Pancreas (tissue), 10 donors: ENCODE measurements at regions not wholly inside any gene's neighbourhood (a gene's known extent, or its start where the extent isn't known, plus 50 kb on each side); places are given as distances from the start of the nearest gene placed in this dataset.

Experiments used
- ATAC-seq, 4 donors: fragments of 200-7000 bp; cut with Tn5 transposase; one replicate each; pipeline versions ENCODE4 v1.8.0 to v1.9.1; 2020; ENCODE audit warnings: mild to moderate bottlenecking in 4 of 4, moderate library complexity in 4 of 4
- DNase-seq, 6 donors: peaks; one replicate each; pipeline ENCODE4 v3.0.0-alpha.2; 2020
- FAIRE-seq: peaks from 2 replicates; lab custom pipeline; 2012; peaks lifted over from hg19 to GRCh38; lab: Jason Lieb, UNC
- H3K27ac ChIP-seq, 4 donors: fragments of 200-600 bp; sonication (generic); 1 replicate in 3 of 4; 2 replicates in 1 of 4; pipeline versions ENCODE4 v1.5.0 to v1.8.0; 2020
- H3K27me3 ChIP-seq, 4 donors: fragments of 200-600 bp; one replicate each; pipeline ENCODE4 v1.8.0; 2021
- H3K36me3 ChIP-seq, 3 donors: fragments of 200-600 bp; sonication (generic) in 1 of 3; one replicate each; pipeline versions ENCODE4 v1.5.0 to v1.8.0; 2020 to 2021
- H3K4me1 ChIP-seq, 3 donors: fragments of 200-600 bp; one replicate each; pipeline ENCODE4 v1.8.0; 2021
- H3K4me3 ChIP-seq, 4 donors: fragments of 200-600 bp; sonication (generic) in 2 of 4; one replicate each; pipeline versions ENCODE4 v1.5.0 to v1.8.0; 2020 to 2021
- H3K9me3 ChIP-seq, 4 donors: fragments of 200-600 bp; one replicate each; pipeline ENCODE4 v1.8.0; 2021
- WGBS, 2 donors: extraction: QIAGEN DNeasy Blood & Tissue Kit; methylation state at CpG; one replicate each; pipeline ENCODE4 v1.1.7; 2013; 5-methylcytosine and 5-hydroxymethylcytosine counted together
- intact Hi-C, 3 donors: fragments of 100-400 bp; cut with DNase I; formaldehyde crosslinking; loops; one replicate each; pipeline versions ENCODE4 v1.11.1 to v1.14.2; 2022
- TF ChIP-seq, protein P1 (sequence below), 4 donors: fragments of 200-600 bp; sonication (generic) in 3 of 4; IDR thresholded peaks; one replicate each; pipeline versions ENCODE4 v1.5.0 to v1.8.0; 2021; ENCODE audit warnings: antibody characterized with exemption in 4 of 4
- donor health status: healthy with polysubstance abuse.
- donor health status: DM: no; HTN: no; CAD: no; lungs with moderate emphysema.
- donor health status: DM: no; HTN: no; CAD: no.
- donor health status: control.
- donor health status: control.
- donor health status: Bipolar disorder and iron deficiency.
- donor health status: DM: yes; HTN: yes; CAD: no.
- donor health status: DM: no; HTN: no; CAD: no.
- donor health status: DM: no; HTN: no; CAD: no.
- donor health status: DM: yes; HTN: yes; CAD: no.

DNA sequence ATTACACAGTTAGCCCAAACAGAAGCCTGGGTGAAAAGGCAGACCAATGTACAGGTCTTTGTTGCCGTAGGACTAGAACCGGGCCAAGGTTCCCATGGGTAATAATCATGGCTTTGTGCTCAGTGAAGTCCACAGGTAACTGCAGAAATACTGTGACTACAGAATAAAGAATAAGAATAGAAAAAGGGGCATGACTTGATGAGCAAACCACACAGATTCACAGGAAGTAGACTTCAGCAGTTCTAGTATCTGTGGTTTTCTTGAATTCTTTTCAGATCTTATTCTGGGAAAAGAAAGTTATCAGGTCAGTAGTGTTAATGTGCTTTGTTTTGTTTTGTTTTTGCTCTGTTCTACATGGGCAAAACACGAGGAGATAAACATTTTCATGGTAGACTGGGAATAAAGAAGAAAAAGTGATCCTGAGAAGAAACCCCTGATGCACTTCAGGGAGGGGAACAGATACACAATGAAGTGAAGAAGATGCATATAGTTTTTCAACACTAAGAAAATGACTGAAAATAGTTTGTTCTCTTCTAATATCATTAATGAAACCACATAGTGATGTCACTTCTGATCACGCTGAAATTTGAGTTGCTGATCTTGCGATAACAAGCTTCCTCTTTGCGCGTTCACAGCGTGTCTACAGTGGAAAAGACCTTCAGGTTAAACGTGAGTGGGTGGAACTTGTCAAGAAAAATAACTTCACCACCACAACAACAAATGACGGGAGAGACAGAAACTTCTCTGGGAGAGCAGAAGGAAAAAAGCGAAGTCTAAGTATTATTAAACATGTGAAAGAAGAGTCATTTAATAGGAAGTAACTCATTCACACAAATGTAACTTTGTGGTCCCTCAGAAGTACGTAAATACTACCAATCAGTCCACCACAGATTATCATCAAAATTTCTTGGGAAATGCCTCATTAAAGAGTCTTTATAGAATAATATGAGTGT, 315.8 kb upstream of the SATB1 start:
- H3K27ac ChIP-seq, result peak overlapping the region in 1 of 4 donors; percentile 33
- no peaks in the 10 kb centered on the region for H3K9me3 ChIP-seq
- ATAC-seq (peak in 2 of 4 donors; percentile 61 to 67), DNase-seq (peak in 1 of 6 donors; percentile 21), FAIRE-seq (no peak)
- WGBS, 2 donors, result 78 to 84% methylated on average over 12 of the region's 12 CpGs
- H3K4me3 ChIP-seq, result no peak overlapping the region
- no peaks in the 10 kb centered on the region for H3K36me3 ChIP-seq
- TF ChIP-seq, protein P1, sequence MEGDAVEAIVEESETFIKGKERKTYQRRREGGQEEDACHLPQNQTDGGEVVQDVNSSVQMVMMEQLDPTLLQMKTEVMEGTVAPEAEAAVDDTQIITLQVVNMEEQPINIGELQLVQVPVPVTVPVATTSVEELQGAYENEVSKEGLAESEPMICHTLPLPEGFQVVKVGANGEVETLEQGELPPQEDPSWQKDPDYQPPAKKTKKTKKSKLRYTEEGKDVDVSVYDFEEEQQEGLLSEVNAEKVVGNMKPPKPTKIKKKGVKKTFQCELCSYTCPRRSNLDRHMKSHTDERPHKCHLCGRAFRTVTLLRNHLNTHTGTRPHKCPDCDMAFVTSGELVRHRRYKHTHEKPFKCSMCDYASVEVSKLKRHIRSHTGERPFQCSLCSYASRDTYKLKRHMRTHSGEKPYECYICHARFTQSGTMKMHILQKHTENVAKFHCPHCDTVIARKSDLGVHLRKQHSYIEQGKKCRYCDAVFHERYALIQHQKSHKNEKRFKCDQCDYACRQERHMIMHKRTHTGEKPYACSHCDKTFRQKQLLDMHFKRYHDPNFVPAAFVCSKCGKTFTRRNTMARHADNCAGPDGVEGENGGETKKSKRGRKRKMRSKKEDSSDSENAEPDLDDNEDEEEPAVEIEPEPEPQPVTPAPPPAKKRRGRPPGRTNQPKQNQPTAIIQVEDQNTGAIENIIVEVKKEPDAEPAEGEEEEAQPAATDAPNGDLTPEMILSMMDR (IDR thresholded peaks at IDR 0.05), result no peak
- no peaks in the 10 kb centered on the region for H3K27me3 ChIP-seq
- intact Hi-C loops, result no loop called here
- no peaks in the 10 kb centered on the region for H3K4me1 ChIP-seq

DNA sequence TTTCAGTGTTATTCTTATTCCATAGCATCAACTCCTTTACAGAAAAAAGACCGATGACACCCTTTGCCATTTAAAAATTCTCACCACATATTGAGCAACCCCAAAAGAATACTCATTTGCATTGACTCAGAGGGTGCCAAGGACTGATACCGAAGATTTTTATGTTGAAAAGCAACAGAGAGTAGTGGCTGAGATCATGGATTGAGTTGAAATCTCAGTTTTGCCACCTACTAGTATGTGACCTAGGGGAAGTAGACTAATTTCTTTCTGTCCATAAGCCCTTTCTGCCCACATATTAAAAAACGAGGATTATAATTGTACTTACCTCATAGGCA, 313.9 kb upstream of the SATB1 start:
- intact Hi-C loops, result no loop called here
- DNase-seq, result no peak
- Histone ChIP-seq H3K4me3 (no peak overlapping the region), H3K36me3 (no peaks in the 10 kb centered on the region), H3K27ac (no peak overlapping the region), H3K27me3 (no peaks in the 10 kb centered on the region), H3K4me1 (no peaks in the 10 kb centered on the region), H3K9me3 (no peaks in the 10 kb centered on the region)
- WGBS, 2 donors, result 68 to 74% methylated on average over 3 of the region's 3 CpGs
- no peak for FAIRE-seq
- TF ChIP-seq, protein P1 (IDR thresholded peaks at IDR 0.05), result no peak
- no peak for ATAC-seq

DNA sequence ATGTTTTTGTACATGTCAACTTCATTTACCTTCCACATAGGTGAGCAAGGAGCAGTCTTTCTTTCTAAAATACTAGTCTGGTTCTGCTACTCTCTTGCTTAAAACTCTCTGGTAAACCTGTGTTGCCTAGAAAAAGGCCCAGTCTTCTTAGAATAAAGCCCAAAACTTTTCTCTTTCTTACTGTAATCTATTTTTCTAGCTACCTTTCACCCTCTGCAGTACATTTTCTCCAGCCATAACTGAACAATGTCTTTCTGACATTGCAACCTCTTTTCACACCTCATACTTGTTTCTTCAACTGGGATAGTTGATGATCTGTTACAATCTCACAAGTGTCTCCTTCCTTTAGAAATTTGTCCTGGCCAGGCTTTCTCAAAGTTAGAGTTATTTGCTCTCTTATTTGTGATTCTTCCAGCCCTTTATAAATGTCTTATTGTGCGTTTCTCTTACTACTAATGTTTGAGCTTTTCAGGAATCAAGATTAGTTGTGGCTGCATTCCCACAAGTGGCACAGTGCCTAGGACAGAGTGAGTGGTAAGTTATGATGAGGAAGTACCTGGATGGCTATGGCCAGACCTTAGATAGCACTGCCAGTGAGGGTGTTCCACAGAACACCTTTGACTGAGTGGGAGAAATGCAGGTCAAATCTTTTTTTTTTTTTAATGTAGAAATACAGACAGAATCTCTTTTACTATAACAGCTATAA, 313.4 kb upstream of the SATB1 start:
- DNase-seq (no peak), ATAC-seq (no peak), FAIRE-seq (no peak)
- H3K27me3 ChIP-seq, result no peaks in the 10 kb centered on the region
- H3K27ac ChIP-seq, result no peak overlapping the region
- no peaks in the 10 kb centered on the region for H3K4me1 ChIP-seq
- TF ChIP-seq, protein P1 (IDR thresholded peaks at IDR 0.05), result no peak
- no peak overlapping the region for H3K4me3 ChIP-seq
- intact Hi-C loops, result no loop called here
- WGBS, 2 donors, result 36 to 47% methylated on average over 1 of the region's 1 CpG
- no peaks in the 10 kb centered on the region for H3K36me3 ChIP-seq
- H3K9me3 ChIP-seq, result no peaks in the 10 kb centered on the region

DNA sequence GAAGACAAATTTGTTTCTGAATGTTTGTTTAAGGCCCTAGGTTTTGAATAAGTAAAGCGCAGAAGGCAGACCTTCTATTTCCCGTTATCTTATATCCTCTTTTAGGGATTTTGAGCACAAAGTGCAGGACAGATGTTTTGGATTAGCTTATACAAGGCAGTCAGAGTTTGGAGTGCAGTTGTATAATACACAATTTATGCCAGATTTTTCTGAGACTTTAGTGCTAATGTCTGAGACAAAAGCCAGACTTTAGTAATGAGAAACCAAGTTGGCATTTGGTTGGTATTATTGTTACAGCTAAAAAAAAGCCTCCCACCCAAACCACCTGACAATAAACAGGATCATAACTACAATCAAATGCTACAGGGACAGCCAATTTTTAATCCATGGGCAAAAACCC, 309.9 kb upstream of the SATB1 start:
- Histone ChIP-seq H3K36me3 (no peaks in the 10 kb centered on the region), H3K4me3 (no peak overlapping the region), H3K4me1 (no peaks in the 10 kb centered on the region), H3K27ac (no peak overlapping the region), H3K9me3 (no peaks in the 10 kb centered on the region), H3K27me3 (no peaks in the 10 kb centered on the region)
- intact Hi-C loops, result no loop called here
- FAIRE-seq (no peak), DNase-seq (no peak), ATAC-seq (no peak)
- WGBS, 2 donors, result 56 to 76% methylated on average over 2 of the region's 2 CpGs
- TF ChIP-seq, protein P1 (IDR thresholded peaks at IDR 0.05), result no peak
